Progenitor cell of endocrine pancreas (in vitro differentiated cells): ENCODE measurements at regions not wholly inside any gene's neighbourhood (a gene's known extent, or its start where the extent isn't known, plus 50 kb on each side); places are given as distances from the start of the nearest gene placed in this dataset.

ENCODE experiments used
- DNase-seq: peaks from one replicate; pipeline ENCODE4 v3.0.0; 2021; ENCODE audit warnings: low spot score; ENCODE audit not compliant: unreplicated experiment
- H3K27ac Mint-ChIP-seq: 2 replicates; pipeline ENCODE4 v1.8.0; 2021; ENCODE audit warnings: mild to moderate bottlenecking, moderate library complexity, mixed read lengths
- H3K27me3 Mint-ChIP-seq: 2 replicates; pipeline ENCODE4 v1.8.0; 2021; ENCODE audit warnings: mixed read lengths
- H3K36me3 Mint-ChIP-seq: 2 replicates; pipeline ENCODE4 v1.8.0; 2022; ENCODE audit warnings: mixed read lengths; ENCODE audit not compliant: insufficient read depth
- H3K4me1 Mint-ChIP-seq: 2 replicates; pipeline ENCODE4 v1.8.0; 2021; ENCODE audit warnings: low read depth, mixed read lengths
- H3K4me3 Mint-ChIP-seq: 2 replicates; pipeline ENCODE4 v1.8.0; 2021; ENCODE audit warnings: low read depth, mild to moderate bottlenecking, moderate library complexity, mixed read lengths
- H3K9me3 Mint-ChIP-seq: 2 replicates; pipeline ENCODE4 v1.8.0; 2021; ENCODE audit warnings: low read depth, mixed read lengths
- CTCF ChIP-seq: fragments of 200-600 bp; sonication (generic); IDR thresholded peaks from one replicate; pipeline ENCODE4 v1.5.0; 2021; ENCODE audit warnings: antibody characterized with exemption, mild to moderate bottlenecking; ENCODE audit not compliant: unreplicated experiment

- H3K9me3 Mint-ChIP-seq = peaks cover 3% of the 10 kb centered on the region
- H3K36me3 Mint-ChIP-seq = no peaks in the 10 kb centered on the region
- H3K4me1 Mint-ChIP-seq = peaks cover 11% of the 10 kb centered on the region
- no peak for TF ChIP-seq CTCF
- peak overlapping the region; percentile 6 for H3K27ac Mint-ChIP-seq
- H3K4me3 Mint-ChIP-seq = no peak overlapping the region
- DNase-seq = no peak
- no peaks in the 10 kb centered on the region for H3K27me3 Mint-ChIP-seq
These were observed 53.5 kb upstream of the BACH1 start for GRCh38 chr21:29245104-29245643.

GRCh38 chr21:29245863-29246262 is 52.9 kb upstream of the BACH1 start:
- no peak overlapping the region for H3K27ac Mint-ChIP-seq
- H3K27me3 Mint-ChIP-seq = no peaks in the 10 kb centered on the region
- no peak for DNase-seq
- peaks cover 3% of the 10 kb centered on the region for H3K9me3 Mint-ChIP-seq
- H3K4me3 Mint-ChIP-seq = no peak overlapping the region
- H3K36me3 Mint-ChIP-seq = no peaks in the 10 kb centered on the region
- no peak for TF ChIP-seq CTCF
- H3K4me1 Mint-ChIP-seq = peaks cover 11% of the 10 kb centered on the region

- Mint-ChIP-seq H3K27ac (no peak overlapping the region), H3K4me1 (peaks cover 11% of the 10 kb centered on the region), H3K9me3 (peaks cover 6% of the 10 kb centered on the region), H3K27me3 (no peaks in the 10 kb centered on the region), H3K36me3 (no peaks in the 10 kb centered on the region), H3K4me3 (no peak overlapping the region)
- DNase-seq = no peak
- TF ChIP-seq CTCF = no peak
These were observed 52.1 kb upstream of the BACH1 start for GRCh38 chr21:29246614-29247013.

- Mint-ChIP-seq H3K36me3 (no peaks in the 10 kb centered on the region), H3K27ac (no peak overlapping the region), H3K4me1 (peaks cover 11% of the 10 kb centered on the region), H3K4me3 (no peak overlapping the region), H3K9me3 (peaks cover 12% of the 10 kb centered on the region), H3K27me3 (no peaks in the 10 kb centered on the region)
- no peak for TF ChIP-seq CTCF
- no peak for DNase-seq
These were observed 50.6 kb upstream of the BACH1 start for GRCh38 chr21:29248124-29248523.
